ENCODE measurements at regions not wholly inside any gene's neighbourhood (a gene's known extent, or its start where the extent isn't known, plus 50 kb on each side); places are given as distances from the start of the nearest gene placed in this dataset.

DNA sequence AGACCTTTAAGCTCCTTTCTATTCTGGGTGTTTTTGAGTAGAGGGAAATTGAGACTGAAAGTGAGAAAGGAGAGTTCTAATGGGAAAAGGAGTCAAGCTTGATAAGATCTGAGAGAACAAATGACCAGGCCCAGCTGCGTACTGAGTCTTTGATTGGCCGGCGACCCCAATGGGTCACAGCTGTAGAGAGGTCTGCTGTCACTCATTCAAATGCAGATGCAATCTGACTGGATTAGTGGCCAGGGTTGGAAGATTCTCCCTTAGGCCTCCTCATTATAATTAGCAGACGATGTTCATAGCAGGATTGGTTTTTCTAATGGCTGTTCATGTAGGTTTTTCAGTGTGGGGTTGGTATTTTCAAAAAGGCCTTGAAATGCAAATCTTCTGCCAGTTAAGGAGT is 127.2 kb upstream of the SLC25A13 start:
- Histone ChIP-seq H3K27me3 (ENCODE audit: insufficient read depth, low read depth) (no peaks in the 10 kb centered on the region), H3K36me3 (ENCODE audit: insufficient read depth) (no peaks in the 10 kb centered on the region), H4K20me1 (ENCODE audit: insufficient read depth) (no peaks in the 10 kb centered on the region), H3K4me3 (IDR thresholded peaks at IDR 0.05; ENCODE audit: insufficient read depth, low read depth, low read length) (no peak overlapping the region), H3K9ac (no peak overlapping the region), H3K4me1 (ENCODE audit: low read depth, poor library complexity, severe bottlenecking) (no peaks in the 10 kb centered on the region), H3K27ac (no peak overlapping the region), H2AFZ (ENCODE audit: low read depth) (no peak overlapping the region), H3K79me2 (ENCODE audit: insufficient read depth, low read depth) (no peaks in the 10 kb centered on the region), H3K4me2 (no peak overlapping the region)
- TF ChIP-seq, protein P1, sequence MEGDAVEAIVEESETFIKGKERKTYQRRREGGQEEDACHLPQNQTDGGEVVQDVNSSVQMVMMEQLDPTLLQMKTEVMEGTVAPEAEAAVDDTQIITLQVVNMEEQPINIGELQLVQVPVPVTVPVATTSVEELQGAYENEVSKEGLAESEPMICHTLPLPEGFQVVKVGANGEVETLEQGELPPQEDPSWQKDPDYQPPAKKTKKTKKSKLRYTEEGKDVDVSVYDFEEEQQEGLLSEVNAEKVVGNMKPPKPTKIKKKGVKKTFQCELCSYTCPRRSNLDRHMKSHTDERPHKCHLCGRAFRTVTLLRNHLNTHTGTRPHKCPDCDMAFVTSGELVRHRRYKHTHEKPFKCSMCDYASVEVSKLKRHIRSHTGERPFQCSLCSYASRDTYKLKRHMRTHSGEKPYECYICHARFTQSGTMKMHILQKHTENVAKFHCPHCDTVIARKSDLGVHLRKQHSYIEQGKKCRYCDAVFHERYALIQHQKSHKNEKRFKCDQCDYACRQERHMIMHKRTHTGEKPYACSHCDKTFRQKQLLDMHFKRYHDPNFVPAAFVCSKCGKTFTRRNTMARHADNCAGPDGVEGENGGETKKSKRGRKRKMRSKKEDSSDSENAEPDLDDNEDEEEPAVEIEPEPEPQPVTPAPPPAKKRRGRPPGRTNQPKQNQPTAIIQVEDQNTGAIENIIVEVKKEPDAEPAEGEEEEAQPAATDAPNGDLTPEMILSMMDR (conservative IDR thresholded peaks at IDR 0.05; ENCODE audit: low read depth, low read length): no peak

DNA sequence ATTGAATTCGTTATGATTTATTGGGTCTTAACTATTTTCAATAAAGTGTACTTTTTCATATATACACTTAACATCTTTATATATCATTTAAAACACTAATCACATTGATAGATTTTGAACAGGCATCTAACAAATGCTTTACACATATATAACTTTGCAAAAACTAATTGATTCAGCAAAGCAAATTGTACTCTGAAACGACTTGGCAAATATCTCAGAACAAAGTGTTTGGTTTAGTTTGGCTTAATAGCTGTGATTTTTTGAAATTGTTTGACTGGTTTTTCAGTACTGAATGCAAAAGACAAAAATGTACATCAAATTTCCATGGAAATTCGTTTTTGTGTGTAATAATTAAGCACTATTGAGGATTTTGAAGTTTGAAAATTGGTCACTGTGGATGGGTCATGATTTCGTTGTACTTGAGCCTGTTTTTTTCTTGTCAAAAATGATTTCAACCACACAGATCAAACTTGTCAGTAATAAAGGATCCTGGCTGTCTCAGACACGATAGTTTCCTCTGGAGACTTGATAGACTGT is 125.3 kb upstream of the SLC25A13 start:
- TF ChIP-seq, protein P1 (conservative IDR thresholded peaks at IDR 0.05; ENCODE audit: low read depth, low read length): no peak
- no peak overlapping the region for H2AFZ ChIP-seq (ENCODE audit: low read depth)
- H4K20me1 ChIP-seq (ENCODE audit: insufficient read depth): no peaks in the 10 kb centered on the region
- H3K4me1 ChIP-seq (ENCODE audit: low read depth, poor library complexity, severe bottlenecking): no peaks in the 10 kb centered on the region
- no peaks in the 10 kb centered on the region for H3K36me3 ChIP-seq (ENCODE audit: insufficient read depth)
- no peak overlapping the region for H3K27ac ChIP-seq
- H3K79me2 ChIP-seq (ENCODE audit: insufficient read depth, low read depth): no peaks in the 10 kb centered on the region
- H3K4me3 ChIP-seq (IDR thresholded peaks at IDR 0.05; ENCODE audit: insufficient read depth, low read depth, low read length): no peak overlapping the region
- no peaks in the 10 kb centered on the region for H3K27me3 ChIP-seq (ENCODE audit: insufficient read depth, low read depth)
- H3K9ac ChIP-seq: no peak overlapping the region
- H3K4me2 ChIP-seq: no peak overlapping the region

DNA sequence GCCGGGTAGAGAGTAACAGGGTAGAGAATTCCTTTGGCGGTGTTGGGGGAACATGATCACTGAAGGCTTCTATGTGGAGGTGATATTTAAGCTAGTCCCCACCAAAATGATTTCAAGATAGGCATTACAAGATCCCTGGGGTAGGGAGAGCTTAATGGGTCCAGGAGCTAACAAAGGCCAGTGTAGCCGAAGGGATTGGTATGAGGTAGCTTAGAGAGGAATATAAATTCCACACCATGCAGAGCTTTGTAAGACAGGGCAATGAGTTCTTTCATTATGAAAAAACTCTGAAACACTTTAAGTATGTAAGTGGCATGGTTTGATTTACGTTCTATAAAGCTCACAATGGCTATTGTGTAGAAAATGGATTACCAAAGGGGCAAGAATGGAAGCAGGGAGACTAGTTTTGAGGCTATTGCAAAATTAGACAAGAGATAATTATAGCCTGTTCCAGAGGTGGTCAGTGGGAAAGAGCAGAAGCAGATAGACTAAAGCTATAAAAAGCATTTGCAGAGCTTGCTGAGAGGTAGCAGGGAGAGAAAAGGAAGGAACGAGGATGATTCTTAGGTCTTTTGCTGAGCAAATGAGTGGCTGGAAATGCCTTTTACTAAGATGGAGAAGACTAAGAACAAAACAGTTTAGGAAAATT is 119.7 kb upstream of the SLC25A13 start:
- Histone ChIP-seq H2AFZ (ENCODE audit: low read depth) (no peak overlapping the region), H3K27me3 (ENCODE audit: insufficient read depth, low read depth) (no peaks in the 10 kb centered on the region), H3K36me3 (ENCODE audit: insufficient read depth) (no peaks in the 10 kb centered on the region), H3K27ac (no peak overlapping the region), H3K79me2 (ENCODE audit: insufficient read depth, low read depth) (no peaks in the 10 kb centered on the region), H3K9ac (no peak overlapping the region), H3K4me1 (ENCODE audit: low read depth, poor library complexity, severe bottlenecking) (no peaks in the 10 kb centered on the region), H3K4me2 (no peak overlapping the region), H3K4me3 (IDR thresholded peaks at IDR 0.05; ENCODE audit: insufficient read depth, low read depth, low read length) (no peak overlapping the region), H4K20me1 (ENCODE audit: insufficient read depth) (no peaks in the 10 kb centered on the region)
- TF ChIP-seq, protein P1 (conservative IDR thresholded peaks at IDR 0.05; ENCODE audit: low read depth, low read length): no peak

DNA sequence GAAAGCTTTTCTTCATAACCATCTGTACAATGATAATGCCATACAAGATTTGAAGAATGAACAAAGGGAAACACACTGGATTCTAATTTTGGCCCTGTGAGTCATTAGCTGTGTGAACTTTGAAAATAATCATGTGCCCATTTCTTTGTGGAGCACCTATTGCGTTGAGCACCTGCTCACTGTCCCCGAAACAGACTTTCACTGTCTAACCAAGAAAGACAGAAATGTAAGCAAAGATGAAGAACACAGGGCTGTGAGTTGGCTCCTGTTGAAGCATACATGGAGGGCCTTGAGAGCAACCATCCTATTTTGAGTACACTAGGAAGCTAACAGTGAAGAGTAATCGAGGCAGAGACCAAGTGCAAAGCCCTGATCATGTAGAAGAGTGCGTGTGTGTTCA is 118.4 kb upstream of the SLC25A13 start:
- Histone ChIP-seq H3K27me3 (ENCODE audit: insufficient read depth, low read depth) (no peaks in the 10 kb centered on the region), H3K79me2 (ENCODE audit: insufficient read depth, low read depth) (no peaks in the 10 kb centered on the region), H3K4me3 (IDR thresholded peaks at IDR 0.05; ENCODE audit: insufficient read depth, low read depth, low read length) (no peak overlapping the region), H4K20me1 (ENCODE audit: insufficient read depth) (no peaks in the 10 kb centered on the region), H3K36me3 (ENCODE audit: insufficient read depth) (no peaks in the 10 kb centered on the region), H3K4me1 (ENCODE audit: low read depth, poor library complexity, severe bottlenecking) (no peaks in the 10 kb centered on the region), H3K4me2 (no peak overlapping the region), H3K9ac (no peak overlapping the region), H2AFZ (ENCODE audit: low read depth) (no peak overlapping the region), H3K27ac (no peak overlapping the region)
- TF ChIP-seq, protein P1 (conservative IDR thresholded peaks at IDR 0.05; ENCODE audit: low read depth, low read length): no peak

Measured in KMS-11 (cell line).